ENCODE measurements at regions not wholly inside any gene's neighbourhood (a gene's known extent, or its start where the extent isn't known, plus 50 kb on each side); places are given as distances from the start of the nearest gene placed in this dataset.

GRCh38 chr16:85485379-85485778 is 127.7 kb upstream of the GSE1 start:
- TF ChIP-seq CTCF (IDR thresholded peaks at IDR 0.05; ENCODE audit: poor library complexity) (no peak), EZH2 (IDR thresholded peaks at IDR 0.05; ENCODE audit: borderline replicate concordance) (no peak), EZH2phosphoT487 (IDR thresholded peaks at IDR 0.05; ENCODE audit: low read depth, severe bottlenecking, unreplicated experiment) (no peak)

All from hepatocyte (in vitro differentiated cells).